HG03439 (cell line): ENCODE measurements at regions not wholly inside any gene's neighbourhood (a gene's known extent, or its start where the extent isn't known, plus 50 kb on each side); places are given as distances from the start of the nearest gene placed in this dataset.
A peak's percentile ranks its signal among the peaks of the same experiment; 100 is the strongest.
"Not testable (repeated sequence)": the region's sequence is repeated elsewhere in the genome, so short reads cannot be mapped to it uniquely, and the experiment has no call there.

Experiments used
- ATAC-seq: cut with Tn5 transposase; IDR thresholded peaks from one replicate; pipeline ENCODE4 v1.9.1; 2021; ENCODE audit warnings: mild to moderate bottlenecking, moderate library complexity; ENCODE audit not compliant: unreplicated experiment

GRCh38 chr7:66456431-66456830, 172.2 kb upstream of the KCTD7 start:
- ATAC-seq, result not testable (repeated sequence)

GRCh38 chr7:66458991-66459390, 169.7 kb upstream of the KCTD7 start:
- ATAC-seq, result not testable (repeated sequence)

- ATAC-seq, result not testable (repeated sequence)
Measured at GRCh38 chr7:66459783-66460413, 168.8 kb upstream of the KCTD7 start.

GRCh38 chr7:66460921-66461361, 167.7 kb upstream of the KCTD7 start:
- no peak for ATAC-seq

- not testable (repeated sequence) for ATAC-seq
Measured at GRCh38 chr7:66461397-66461796, 167.3 kb upstream of the KCTD7 start.

DNA sequence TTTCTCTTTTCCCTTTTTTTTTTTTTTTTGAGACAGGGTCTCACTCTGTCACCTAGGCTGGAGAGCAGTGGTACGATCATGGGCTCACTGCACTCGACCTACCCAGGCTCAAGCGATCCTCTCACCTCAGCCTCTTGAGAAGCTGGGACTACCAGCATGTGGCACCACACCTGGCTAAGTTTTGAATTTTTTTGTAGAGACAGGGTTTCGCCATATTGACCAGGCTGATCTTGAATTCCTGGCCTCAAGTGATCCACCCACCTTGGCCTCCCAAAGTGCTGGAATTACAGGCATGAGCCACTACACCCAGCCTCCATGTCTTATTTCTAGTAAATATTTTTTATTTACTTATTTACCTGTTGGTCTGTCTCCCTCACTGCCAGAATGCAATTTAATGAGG, 165.8 kb upstream of the KCTD7 start:
- not testable (repeated sequence) for ATAC-seq

GRCh38 chr7:66464059-66464458, 164.6 kb upstream of the KCTD7 start:
- ATAC-seq, result no peak

- ATAC-seq, result no peak
Measured at GRCh38 chr7:66466081-66466600, 162.5 kb upstream of the KCTD7 start.

GRCh38 chr7:66467887-66468286, 160.8 kb upstream of the KCTD7 start:
- ATAC-seq, result no peak

- ATAC-seq, result not testable (repeated sequence)
Measured at GRCh38 chr7:66473064-66473463, 155.6 kb upstream of the KCTD7 start.

GRCh38 chr7:66474441-66474840, 154.2 kb upstream of the KCTD7 start:
- ATAC-seq, result no peak

DNA sequence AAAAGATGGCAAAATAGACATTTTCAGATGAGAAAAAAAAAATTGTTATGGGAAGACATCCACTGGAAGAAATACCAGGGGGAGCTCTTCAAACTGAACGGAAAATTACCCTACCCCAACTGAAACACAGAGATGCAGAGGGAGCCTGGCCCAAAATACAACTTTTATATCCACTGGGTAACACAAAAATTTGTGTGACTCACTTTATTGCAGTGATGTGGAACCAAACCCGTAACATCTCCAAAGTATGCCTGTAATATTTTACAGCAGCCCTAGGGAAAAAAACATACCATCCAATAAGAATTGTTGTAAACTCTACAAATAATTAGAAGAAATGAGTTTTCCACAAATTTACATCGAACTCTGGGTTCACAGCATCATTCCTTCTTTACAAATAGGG, 152.6 kb upstream of the KCTD7 start:
- ATAC-seq, result not testable (repeated sequence)

DNA sequence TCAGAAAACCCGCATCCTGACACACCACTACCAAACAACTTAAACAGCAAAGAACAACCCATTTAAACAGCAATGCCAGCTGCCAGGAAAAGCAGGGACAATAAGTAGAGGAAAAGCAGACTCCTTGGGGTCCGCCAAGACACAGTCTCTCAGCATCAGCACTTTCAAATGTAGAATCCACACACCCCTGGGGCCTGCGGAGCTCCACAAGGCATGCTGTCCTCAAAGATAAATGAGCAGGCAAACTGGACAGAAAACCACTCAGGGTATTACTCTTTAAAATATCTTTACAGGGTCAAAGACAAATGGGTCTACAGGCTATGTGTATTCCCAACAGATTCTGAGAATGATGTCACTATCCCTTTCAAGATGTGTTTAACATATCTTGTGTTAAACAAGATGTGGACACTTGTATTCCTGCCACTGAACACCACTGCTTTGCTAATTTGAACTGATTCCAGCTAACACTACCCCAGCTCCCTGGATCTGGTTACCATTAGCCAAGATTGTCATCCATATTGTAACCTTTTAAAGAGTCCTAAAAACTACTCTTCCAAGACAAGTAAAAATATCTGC, 150.8 kb upstream of the KCTD7 start:
- ATAC-seq, result not testable (repeated sequence)

DNA sequence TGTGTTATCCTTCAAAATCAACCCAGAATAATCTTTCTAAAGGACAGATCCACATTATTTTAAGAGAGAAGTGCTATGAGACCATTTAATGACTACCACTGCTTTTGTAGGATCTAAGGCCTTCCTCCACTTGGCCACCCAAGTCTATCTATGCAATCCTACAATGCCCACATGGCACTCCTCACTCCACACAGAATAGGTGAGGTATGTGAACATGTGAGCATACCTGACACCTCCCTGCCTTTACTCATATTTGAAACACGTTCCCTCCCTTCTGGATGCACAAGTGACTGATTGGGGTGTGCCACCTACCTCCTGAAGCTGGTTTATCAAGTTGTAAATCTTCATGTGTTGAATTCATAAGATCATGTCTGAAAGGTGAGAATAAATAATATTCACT, 147.5 kb upstream of the KCTD7 start:
- not testable (repeated sequence) for ATAC-seq

DNA sequence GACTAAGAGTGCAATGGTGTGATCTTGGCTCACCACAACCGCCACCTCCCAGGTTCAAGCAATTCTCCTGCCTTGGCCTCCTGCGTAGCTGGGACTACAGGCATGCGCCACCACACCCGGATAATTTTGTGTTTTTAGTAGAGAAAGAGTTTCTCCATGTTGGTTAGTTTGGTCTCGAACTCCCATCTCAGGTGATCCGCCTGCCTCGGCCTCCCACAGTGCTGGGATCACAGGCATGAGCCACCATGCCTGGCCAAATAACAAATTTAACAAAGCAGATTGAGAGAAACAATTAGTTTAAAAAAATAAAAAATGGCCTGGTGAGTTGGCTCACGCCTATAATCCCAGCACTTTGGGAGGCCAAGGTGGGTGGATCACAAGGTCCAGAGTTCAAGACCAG, 139.6 kb upstream of the KCTD7 start:
- not testable (repeated sequence) for ATAC-seq

DNA sequence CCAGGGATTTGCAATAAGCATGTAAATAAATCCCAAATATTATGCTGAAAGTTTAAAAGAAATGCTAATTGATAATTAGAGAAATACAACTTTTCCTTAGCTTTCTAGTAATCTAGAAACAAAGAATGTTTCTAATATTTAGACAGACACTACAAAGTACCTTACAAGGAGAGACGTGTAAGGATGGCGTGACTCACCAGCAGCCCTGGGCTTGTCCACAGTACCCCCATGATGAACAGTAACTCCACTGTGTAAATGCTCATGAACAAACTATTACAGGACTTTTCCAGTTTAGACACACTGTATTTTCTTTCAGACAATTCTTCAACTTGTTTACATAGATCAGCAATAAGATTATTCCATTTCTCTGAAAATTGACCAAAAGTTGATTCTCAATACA, 138.9 kb upstream of the KCTD7 start:
- not testable (repeated sequence) for ATAC-seq

- ATAC-seq, result not testable (repeated sequence)
Measured at GRCh38 chr7:66490979-66491378, 137.7 kb upstream of the KCTD7 start.

DNA sequence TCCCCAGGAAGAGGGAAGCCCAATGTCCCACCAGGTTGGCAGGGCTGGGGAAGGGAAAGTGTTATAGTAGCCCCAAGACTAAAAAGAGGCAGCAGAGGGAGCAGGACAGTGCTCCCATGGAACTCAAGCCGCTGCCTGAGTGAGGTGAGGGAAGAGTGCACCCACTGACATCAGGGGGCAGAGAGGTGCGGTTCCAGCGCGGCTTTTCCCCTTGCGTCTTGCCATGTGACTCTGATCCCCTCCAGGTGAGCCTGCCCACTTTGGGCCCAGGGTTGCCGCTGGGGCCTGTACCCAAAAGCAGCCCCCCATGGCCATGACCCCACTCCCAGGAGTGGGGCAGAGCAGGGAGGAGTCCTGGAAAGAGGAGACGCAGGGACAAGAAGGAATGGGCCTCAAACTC, 136.3 kb upstream of the KCTD7 start:
- not testable (repeated sequence) for ATAC-seq

- peak; percentile 98 for ATAC-seq
Measured at GRCh38 chr7:66493235-66494205, 135.2 kb upstream of the KCTD7 start.

GRCh38 chr7:66497346-66497745, 131.3 kb upstream of the KCTD7 start:
- no peak for ATAC-seq

- no peak for ATAC-seq
Measured at GRCh38 chr7:66500087-66500486, 128.6 kb upstream of the KCTD7 start.
